PC-3 (cell line): ENCODE measurements at regions not wholly inside any gene's neighbourhood (a gene's known extent, or its start where the extent isn't known, plus 50 kb on each side); places are given as distances from the start of the nearest gene placed in this dataset.
"Not testable (repeated sequence)": the region's sequence is repeated elsewhere in the genome, so short reads cannot be mapped to it uniquely, and the experiment has no call there.

Experiments
- ATAC-seq: fragments of 200-7000 bp; cut with Tn5 transposase; 2 replicates; pipeline ENCODE4 v1.9.1; 2020; ENCODE audit warnings: mild to moderate bottlenecking, moderate library complexity
- BruUV-seq: library from RNA; stranded (reverse); fragments of 400-500 nt; replicated peaks from 2 replicates; lab custom pipeline; 2021; lab: Mats Ljungman, UMichigan
- CTCF ChIA-PET: fragments of 300-600 bp; sonication (Branson Sonifier 250); formaldehyde crosslinking; loops from one replicate; lab custom pipeline; 2022; ENCODE audit warnings: antibody characterized with exemption; lab: Charles Lee
- POLR2A ChIA-PET: fragments of 300-600 bp; sonication (Branson Sonifier 250); formaldehyde crosslinking; loops from one replicate; lab custom pipeline; 2022; ENCODE audit warnings: antibody characterized with exemption; ENCODE audit not compliant: unreplicated experiment; lab: Charles Lee
- DNase-seq: peaks from one replicate; pipeline ENCODE4 v3.0.0-alpha.2; 2015
- H2AFZ ChIP-seq: fragments of 300-600 bp; sonication (generic); 2 replicates; pipeline ENCODE4 v1.6.0; 2016; ENCODE audit warnings: antibody characterized with exemption, low read length
- H3F3A ChIP-seq: fragments of 300-600 bp; sonication (generic); one replicate; pipeline ENCODE4 v1.6.0; 2017; ENCODE audit warnings: antibody characterized with exemption, low read length, control low read depth, mild to moderate bottlenecking; ENCODE audit not compliant: unreplicated experiment
- H3K27ac ChIP-seq: fragments of 300-600 bp; sonication (generic); 2 replicates; pipeline ENCODE4 v1.5.1; 2016; ENCODE audit warnings: mild to moderate bottlenecking, low read length
- H3K27me3 ChIP-seq: fragments of 300-600 bp; sonication (generic); 2 replicates; pipeline ENCODE4 v1.6.1; 2016; ENCODE audit warnings: low read length, mixed read lengths
- H3K36me3 ChIP-seq: fragments of 300-600 bp; sonication (generic); 2 replicates; pipeline ENCODE4 v1.6.1; 2016; ENCODE audit warnings: low read depth, mixed run types, low read length, mixed read lengths
- H3K4me1 ChIP-seq: fragments of 300-600 bp; sonication (generic); 2 replicates; pipeline ENCODE4 v1.5.1; 2016; ENCODE audit warnings: low read length; ENCODE audit not compliant: insufficient read depth
- H3K4me2 ChIP-seq: fragments of 300-600 bp; sonication (generic); 2 replicates; pipeline ENCODE4 v1.6.0; 2016; ENCODE audit warnings: low read length
- H3K4me3 ChIP-seq: fragments of 300-600 bp; sonication (generic); 2 replicates; pipeline ENCODE4 v1.5.1; 2016; ENCODE audit warnings: mild to moderate bottlenecking, low read length, mixed read lengths
- H3K79me2 ChIP-seq: fragments of 300-600 bp; sonication (generic); 2 replicates; pipeline ENCODE4 v1.6.1; 2017; ENCODE audit warnings: low read length, mixed read lengths
- H3K9ac ChIP-seq: fragments of 300-600 bp; sonication (generic); 2 replicates; pipeline ENCODE4 v1.6.0; 2016; ENCODE audit warnings: mild to moderate bottlenecking, low read length
- H3K9me2 ChIP-seq: fragments of 300-600 bp; sonication (generic); replicated peaks from 2 replicates; pipeline ENCODE4 v1.6.1; 2016; ENCODE audit warnings: mixed run types, low read length, mixed read lengths
- H3K9me3 ChIP-seq: fragments of 300-600 bp; sonication (generic); 2 replicates; pipeline ENCODE4 v1.6.1; 2016; ENCODE audit warnings: low read length, mixed read lengths
- H4K20me1 ChIP-seq: fragments of 300-600 bp; sonication (generic); 2 replicates; pipeline ENCODE4 v1.6.1; 2016; ENCODE audit warnings: low read length, mixed read lengths
- EZH2 ChIP-seq: fragments of 300-600 bp; sonication (generic); IDR thresholded peaks from one replicate; pipeline ENCODE4 v1.6.1; 2017; ENCODE audit warnings: antibody characterized with exemption, mild to moderate bottlenecking, low read length; ENCODE audit not compliant: unreplicated experiment
- EZH2phosphoT487 ChIP-seq: fragments of 300-600 bp; sonication (generic); IDR thresholded peaks from 2 replicates; pipeline ENCODE4 v1.6.1; 2018; ENCODE audit warnings: mild to moderate bottlenecking, antibody characterized with exemption, low read length, borderline replicate concordance
- intact Hi-C: fragments of 100-400 bp; cut with micrococcal nuclease; formaldehyde crosslinking; loops from 2 replicates; pipeline ENCODE4 v1.9.0; 2023
- TF ChIP-seq, protein P1 (sequence below): fragments of 300-600 bp; sonication (generic); conservative IDR thresholded peaks from 2 replicates; pipeline ENCODE4 v1.5.1; 2017; ENCODE audit warnings: antibody characterized with exemption, low read depth, mild to moderate bottlenecking, low read length

DNA sequence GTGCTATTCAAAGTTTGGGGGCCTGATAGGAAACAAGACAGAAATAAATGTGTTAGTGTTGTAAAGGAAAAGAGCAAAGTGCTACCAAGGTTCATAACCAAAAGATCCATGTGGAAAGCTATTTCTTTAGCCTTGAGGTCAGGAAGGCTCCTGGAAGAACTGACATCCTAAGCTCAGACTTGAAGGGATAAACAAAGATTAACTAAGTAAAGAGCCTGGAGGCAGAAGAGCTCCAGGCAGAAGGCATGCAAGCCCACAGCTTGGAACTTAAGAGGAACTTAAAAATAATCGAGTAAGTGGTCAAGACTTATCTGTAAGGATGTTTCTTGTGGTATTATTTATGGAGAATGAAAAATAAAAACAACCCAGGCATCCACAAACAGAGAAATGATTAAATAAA lies 245.0 kb upstream of the MGAT5 start:
- H3K36me3 ChIP-seq: no peaks in the 10 kb centered on the region
- DNase-seq: no peak
- ChIA-PET POLR2A (no interaction called here), CTCF (no interaction called here)
- no peaks in the 10 kb centered on the region for H3K9me2 ChIP-seq
- BruUV-seq: no TSS peak
- no peaks in the 10 kb centered on the region for H3F3A ChIP-seq
- H3K4me3 ChIP-seq: no peak overlapping the region
- no peak for TF ChIP-seq EZH2
- H3K4me1 ChIP-seq: no peaks in the 10 kb centered on the region
- H3K27me3 ChIP-seq: peaks cover 12% of the 10 kb centered on the region; the same call in 1 of the 2 replicates
- H2AFZ ChIP-seq: no peak overlapping the region
- H4K20me1 ChIP-seq: no peaks in the 10 kb centered on the region
- no peak overlapping the region for H3K9ac ChIP-seq
- H3K9me3 ChIP-seq: no peaks in the 10 kb centered on the region
- H3K79me2 ChIP-seq: no peaks in the 10 kb centered on the region
- no peak for ATAC-seq
- intact Hi-C loops: no loop called here
- no peak overlapping the region for H3K27ac ChIP-seq
- H3K4me2 ChIP-seq: no peak overlapping the region

DNA sequence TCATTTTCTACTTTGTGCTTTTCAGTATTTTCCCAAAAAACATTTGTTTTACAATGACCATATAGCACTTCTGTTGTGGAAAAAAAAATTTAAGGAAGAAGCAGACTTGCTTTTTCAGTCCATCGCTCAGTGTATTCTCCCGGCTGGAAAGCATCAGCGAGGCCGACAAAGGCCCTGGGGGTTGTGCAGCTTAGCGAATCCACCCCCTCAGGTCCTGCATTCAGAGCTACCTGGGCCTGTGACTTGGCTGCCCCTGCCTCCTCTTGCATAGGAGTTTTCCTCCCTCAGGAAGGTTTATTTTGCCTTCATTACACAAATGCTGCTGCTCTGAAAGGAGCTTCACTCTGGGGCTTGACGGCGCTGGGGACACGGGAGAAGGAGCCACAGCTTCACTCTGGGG lies 244.4 kb upstream of the MGAT5 start:
- Histone ChIP-seq H3K9me2 (no peaks in the 10 kb centered on the region), H2AFZ (no peak overlapping the region), H3K4me3 (no peak overlapping the region), H3F3A (no peaks in the 10 kb centered on the region), H4K20me1 (no peaks in the 10 kb centered on the region), H3K9me3 (no peaks in the 10 kb centered on the region), H3K4me1 (no peaks in the 10 kb centered on the region), H3K27ac (no peak overlapping the region), H3K9ac (no peak overlapping the region), H3K36me3 (no peaks in the 10 kb centered on the region), H3K27me3 (peaks cover 12% of the 10 kb centered on the region; the same call in 1 of the 2 replicates), H3K79me2 (no peaks in the 10 kb centered on the region), H3K4me2 (no peak overlapping the region)
- POLR2A ChIA-PET: no interaction called here
- TF ChIP-seq, protein P1, sequence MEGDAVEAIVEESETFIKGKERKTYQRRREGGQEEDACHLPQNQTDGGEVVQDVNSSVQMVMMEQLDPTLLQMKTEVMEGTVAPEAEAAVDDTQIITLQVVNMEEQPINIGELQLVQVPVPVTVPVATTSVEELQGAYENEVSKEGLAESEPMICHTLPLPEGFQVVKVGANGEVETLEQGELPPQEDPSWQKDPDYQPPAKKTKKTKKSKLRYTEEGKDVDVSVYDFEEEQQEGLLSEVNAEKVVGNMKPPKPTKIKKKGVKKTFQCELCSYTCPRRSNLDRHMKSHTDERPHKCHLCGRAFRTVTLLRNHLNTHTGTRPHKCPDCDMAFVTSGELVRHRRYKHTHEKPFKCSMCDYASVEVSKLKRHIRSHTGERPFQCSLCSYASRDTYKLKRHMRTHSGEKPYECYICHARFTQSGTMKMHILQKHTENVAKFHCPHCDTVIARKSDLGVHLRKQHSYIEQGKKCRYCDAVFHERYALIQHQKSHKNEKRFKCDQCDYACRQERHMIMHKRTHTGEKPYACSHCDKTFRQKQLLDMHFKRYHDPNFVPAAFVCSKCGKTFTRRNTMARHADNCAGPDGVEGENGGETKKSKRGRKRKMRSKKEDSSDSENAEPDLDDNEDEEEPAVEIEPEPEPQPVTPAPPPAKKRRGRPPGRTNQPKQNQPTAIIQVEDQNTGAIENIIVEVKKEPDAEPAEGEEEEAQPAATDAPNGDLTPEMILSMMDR: no peak
- TF ChIP-seq EZH2phosphoT487: no peak
- TF ChIP-seq EZH2: no peak
- BruUV-seq: no TSS peak
- ATAC-seq: no peak
- CTCF ChIA-PET: no interaction called here
- no peak for DNase-seq
- intact Hi-C loops: no loop called here

DNA sequence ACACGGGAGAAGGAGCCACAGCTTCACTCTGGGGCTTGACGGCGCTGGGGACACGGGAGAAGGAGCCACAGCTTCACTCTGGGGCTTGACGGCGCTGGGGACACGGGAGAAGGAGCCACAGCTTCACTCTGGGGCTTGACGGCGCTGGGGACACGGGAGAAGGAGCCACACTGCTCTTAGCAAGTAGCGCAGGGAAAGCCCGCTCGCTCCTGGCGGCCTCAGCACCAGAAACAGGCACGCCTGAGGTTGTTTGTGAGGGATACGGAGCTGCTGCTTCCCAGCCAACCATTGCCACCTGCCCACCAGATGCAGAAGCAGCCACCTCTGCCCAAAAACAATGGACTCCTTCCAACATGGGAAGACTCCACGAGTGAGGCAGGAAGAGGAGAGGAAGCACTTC lies 244.0 kb upstream of the MGAT5 start:
- ATAC-seq, H3K36me3 ChIP-seq, H3K79me2 ChIP-seq, CTCF ChIA-PET, POLR2A ChIA-PET, H3K9ac ChIP-seq, H4K20me1 ChIP-seq, H3K9me3 ChIP-seq, H3K27ac ChIP-seq, H3K4me1 ChIP-seq, H2AFZ ChIP-seq, DNase-seq, H3K4me2 ChIP-seq, intact Hi-C loops, H3F3A ChIP-seq, H3K9me2 ChIP-seq, H3K4me3 ChIP-seq, BruUV-seq: not testable (repeated sequence)
- H3K27me3 ChIP-seq: peaks cover 12% of the 10 kb centered on the region; the same call in 1 of the 2 replicates

DNA sequence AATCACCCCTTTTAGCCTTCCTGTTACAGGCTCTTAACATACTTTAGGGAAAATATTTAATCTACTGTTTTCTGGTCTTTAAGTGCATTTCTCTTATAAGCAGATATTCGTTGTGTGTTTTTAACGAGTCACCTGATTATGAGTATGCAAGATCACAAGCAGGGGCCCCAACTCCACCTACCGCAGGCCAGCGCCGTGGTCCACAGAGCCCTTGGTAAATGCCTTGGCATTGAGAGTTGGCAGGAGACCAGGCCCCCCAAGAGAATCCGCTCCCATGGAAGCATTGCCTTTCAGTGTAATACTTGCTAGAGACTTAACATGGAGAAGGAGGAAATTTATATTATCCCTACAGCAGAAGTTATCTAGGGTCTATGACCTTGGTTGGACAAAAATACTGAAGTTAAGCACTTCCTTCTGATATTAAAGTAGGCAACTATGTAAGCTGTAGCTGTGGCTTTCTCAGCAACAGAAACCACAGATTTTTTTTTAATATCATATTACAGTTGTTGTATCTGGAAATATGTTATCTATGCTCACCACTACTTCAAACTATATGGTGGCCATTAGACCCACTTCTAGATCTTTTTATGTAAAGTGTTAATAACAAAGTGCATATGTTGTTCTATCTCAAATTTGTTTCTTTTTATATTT lies 241.8 kb upstream of the MGAT5 start:
- no peak for DNase-seq
- Histone ChIP-seq H2AFZ (no peak overlapping the region), H3K9ac (no peak overlapping the region), H3K79me2 (no peaks in the 10 kb centered on the region), H3K36me3 (no peaks in the 10 kb centered on the region), H3K9me3 (no peaks in the 10 kb centered on the region), H3K27me3 (peaks cover 3% of the 10 kb centered on the region; the same call in 1 of the 2 replicates), H3K4me3 (no peak overlapping the region), H4K20me1 (no peaks in the 10 kb centered on the region), H3K4me1 (no peaks in the 10 kb centered on the region), H3K9me2 (no peaks in the 10 kb centered on the region), H3K4me2 (no peak overlapping the region), H3F3A (no peaks in the 10 kb centered on the region), H3K27ac (no peak overlapping the region)
- ATAC-seq: no peak
- ChIA-PET CTCF (no interaction called here), POLR2A (no interaction called here)
- intact Hi-C loops: no loop called here
- TF ChIP-seq EZH2phosphoT487 (no peak), EZH2 (no peak)
- TF ChIP-seq, protein P1: no peak
- BruUV-seq: no TSS peak
